ENCODE measurements at regions not wholly inside any gene's neighbourhood (a gene's known extent, or its start where the extent isn't known, plus 50 kb on each side); places are given as distances from the start of the nearest gene placed in this dataset.

GRCh38 chr10:61138708-61139591, 195.0 kb upstream of the RHOBTB1 start:
- DNase-seq = no peak

GRCh38 chr10:61136139-61136538, 192.2 kb upstream of the RHOBTB1 start:
- no peak for DNase-seq

- DNase-seq = no peak
Observed at GRCh38 chr10:61135276-61135721, 191.3 kb upstream of the RHOBTB1 start.

GRCh38 chr10:61130366-61130765, 186.4 kb upstream of the RHOBTB1 start:
- no peak for DNase-seq

DNA sequence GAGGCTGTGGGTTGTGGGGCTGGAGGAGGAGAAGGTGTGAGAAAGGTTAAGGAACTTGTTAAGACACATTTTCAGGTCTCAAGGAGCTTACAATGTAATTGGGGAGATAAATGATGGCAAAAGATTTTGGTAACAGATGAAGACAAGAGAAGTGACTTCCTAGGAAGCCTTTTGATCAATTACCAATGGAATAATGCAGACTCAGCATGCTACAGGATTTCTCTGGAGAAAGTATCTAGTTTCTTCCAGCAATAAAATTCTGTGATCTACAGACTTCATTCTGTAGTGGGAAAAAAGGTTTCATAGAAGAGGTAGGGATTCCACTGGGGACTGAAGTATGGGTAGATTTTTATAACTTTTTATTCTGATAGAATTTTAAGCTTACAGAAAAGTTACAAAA, 184.2 kb upstream of the RHOBTB1 start:
- DNase-seq = no peak

- DNase-seq = no peak
Observed at GRCh38 chr10:61125560-61126170, 181.7 kb upstream of the RHOBTB1 start.

GRCh38 chr10:61124756-61125530, 181.0 kb upstream of the RHOBTB1 start:
- DNase-seq = no peak

DNA sequence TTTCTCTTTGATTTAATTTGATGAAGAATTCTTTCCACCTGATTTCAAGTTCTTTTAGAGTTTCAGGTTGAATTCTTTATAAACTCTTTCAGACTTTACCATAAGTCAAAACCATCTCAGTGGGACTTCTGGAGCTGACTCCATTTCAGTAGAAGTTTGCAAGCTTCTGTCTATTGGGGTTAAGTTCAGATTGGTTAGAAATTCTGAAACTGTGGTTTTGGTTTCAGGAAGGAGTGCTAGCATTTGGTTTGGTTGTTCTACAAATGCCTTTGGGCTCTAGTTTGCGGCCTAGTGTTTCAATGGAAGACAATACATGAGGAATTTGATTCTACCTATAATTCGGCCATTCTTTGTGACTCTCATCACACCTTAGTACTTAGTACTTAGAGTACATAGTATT, 176.8 kb upstream of the RHOBTB1 start:
- DNase-seq = no peak

DNA sequence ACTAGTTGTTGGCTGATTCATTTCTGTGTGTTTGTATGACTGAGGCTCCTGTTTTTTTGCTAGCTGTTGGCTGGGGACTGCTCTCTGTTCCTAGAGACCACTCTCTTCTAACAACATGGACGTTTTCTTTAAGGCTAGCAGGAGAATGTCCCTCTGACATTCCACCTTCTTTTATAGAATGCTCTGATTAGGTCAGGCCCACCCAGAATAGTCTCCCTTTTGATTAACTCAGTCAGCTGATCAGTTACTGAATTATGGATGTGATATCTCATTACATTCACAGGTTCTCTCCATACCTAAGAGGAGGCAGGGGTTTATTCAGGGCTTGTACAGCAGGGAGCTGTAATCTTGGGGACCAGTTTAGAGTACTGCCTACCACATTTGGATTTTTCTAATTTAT, 175.6 kb upstream of the RHOBTB1 start:
- no peak for DNase-seq

DNA sequence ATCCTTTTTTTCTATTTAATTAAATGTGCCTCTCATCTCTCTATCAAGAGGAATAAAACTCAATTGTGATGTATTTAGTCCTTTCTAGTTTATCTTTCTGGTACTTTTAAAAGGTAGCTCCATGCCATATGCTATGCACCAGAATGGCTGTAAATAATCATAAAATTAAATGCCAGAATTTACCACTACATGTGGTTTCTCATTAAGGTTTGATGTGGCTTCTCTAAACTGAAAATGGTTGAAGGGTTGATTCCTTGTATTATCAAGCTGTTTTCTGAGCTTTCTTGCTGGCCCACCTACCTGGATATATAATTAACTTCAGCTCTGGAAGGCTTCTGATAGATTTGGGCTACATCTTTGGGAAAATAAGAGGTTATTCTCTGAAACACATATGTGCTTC, 171.9 kb upstream of the RHOBTB1 start:
- DNase-seq = no peak

GRCh38 chr10:61112771-61113170, 168.8 kb upstream of the RHOBTB1 start:
- no peak for DNase-seq

DNA sequence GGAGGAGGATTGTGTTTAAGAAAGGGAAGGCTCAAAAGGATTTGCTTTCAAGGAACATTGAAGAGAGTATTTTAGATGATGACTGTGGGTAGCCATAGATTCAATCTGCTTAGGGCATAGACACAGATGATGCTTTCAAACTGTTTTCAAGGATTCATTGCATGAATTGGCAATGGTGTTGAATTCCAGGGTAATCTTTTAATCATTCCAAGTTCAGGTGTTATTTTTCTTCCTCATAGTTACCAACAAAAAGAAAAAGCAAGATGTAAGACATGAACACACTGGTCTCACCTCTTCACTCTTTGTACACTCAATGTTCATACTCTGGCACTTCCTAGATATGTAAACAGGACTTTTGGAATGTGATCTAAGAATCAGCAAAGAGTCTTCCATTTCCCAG, 167.0 kb upstream of the RHOBTB1 start:
- DNase-seq = no peak

DNA sequence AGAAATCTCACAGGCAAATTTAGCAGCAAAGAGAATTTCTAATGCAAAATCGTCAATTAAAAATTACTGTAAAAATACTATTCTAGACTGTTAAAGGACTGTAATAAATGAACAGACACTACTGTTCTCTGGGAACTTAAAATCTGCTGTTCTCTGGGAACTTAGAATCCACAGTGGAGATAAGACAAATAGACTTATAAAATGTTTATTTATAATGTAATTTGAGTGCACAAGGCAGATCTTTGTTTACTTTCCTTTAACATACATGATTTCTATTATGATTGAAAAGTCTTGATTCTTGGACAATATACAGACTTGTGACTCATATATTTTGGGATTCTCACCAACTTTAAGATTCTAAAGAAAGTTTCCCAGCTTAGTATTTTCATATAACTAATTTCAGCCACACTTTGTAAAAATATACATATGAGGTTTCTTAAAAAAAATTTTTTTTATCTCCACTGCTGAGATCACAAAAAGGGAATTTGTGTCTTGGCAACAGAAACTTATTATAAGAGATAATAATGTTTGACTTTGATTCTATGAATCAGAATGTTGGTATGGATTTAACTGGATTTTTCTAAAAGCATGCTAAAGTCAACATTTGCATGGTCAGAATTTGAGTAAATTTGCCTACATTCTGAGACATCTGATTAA, 166.3 kb upstream of the RHOBTB1 start:
- no peak for DNase-seq

- DNase-seq = no peak
Observed at GRCh38 chr10:61108915-61109314, 164.9 kb upstream of the RHOBTB1 start.

DNA sequence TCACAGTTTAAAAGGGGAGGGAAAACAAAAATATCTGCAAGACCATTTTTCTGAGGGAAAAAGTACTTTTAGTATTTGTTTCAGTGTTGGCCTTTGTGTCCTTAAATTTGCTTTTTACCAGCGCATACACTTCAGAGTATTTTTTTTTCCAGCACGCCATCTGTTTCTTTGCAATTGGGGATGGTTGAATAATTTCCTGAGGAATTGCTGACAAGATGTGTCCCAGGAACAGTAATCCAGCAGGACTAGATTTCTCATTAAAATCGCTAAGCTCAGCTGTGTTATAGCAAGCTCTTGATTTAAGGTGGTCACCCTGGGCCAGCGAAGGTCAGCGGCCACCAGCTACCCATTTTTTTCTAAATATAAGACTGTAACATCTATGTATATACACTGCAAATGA, 156.9 kb upstream of the RHOBTB1 start:
- DNase-seq = no peak

DNA sequence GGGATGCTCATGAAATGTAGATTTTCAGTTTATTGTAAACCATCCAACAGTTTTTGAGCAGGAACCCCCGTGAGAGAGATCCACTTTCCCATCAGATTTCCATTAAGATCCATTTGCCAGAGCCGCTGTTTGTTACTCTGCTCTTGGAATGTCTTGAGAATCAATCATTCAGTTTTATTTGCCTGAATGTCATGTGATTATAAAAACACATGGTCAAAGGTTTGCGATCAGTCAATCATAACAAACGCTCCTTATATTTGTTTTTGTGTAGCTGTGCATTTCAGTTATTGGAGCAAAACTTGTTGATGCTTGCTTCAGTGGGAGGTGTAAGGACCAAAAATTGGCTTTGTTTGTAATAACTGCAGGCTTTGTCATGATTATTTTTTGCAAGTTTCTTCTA, 155.8 kb upstream of the RHOBTB1 start:
- DNase-seq = no peak

DNA sequence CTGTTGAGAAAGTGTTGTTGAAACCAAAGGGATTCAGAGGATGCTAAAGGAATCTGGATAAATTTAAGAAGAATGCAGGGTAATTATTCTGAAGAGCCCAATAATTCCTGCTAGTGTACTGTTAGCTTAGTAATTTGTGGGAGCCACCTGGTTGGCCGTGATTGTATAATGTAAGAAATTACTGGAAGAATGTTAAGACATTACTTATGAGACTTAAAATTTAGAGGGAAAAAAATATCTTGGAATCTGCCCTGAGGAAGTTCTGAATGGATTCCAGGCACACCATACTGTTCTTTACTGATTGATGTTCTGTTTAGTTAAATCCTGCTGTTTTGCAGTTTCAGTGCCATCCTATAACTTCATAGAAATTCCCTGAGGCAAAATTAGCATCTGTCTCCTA, 155.0 kb upstream of the RHOBTB1 start:
- DNase-seq = no peak

GRCh38 chr10:61097026-61097425, 153.0 kb upstream of the RHOBTB1 start:
- DNase-seq = no peak

- no peak for DNase-seq
Observed at GRCh38 chr10:61096056-61096455, 152.1 kb upstream of the RHOBTB1 start.

DNA sequence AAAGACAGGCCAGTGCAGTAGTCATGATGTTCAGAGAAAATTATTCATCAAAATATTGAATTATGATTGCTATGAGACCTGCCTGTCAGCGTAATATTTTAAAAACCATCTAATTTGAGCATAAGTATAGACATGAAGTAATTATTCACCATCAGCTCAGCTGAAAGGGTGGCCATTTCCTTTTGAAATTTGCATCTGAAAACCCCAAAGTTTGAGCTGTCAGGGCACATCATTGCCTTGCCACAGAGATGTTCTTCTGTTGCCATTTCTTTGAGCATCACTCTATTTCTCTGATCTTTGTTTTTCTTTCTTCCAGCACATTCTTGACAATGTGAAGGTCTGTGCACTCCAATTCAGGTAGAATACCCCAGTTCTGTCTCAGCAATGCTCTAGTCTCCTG, 147.5 kb upstream of the RHOBTB1 start:
- DNase-seq = no peak

- DNase-seq = no peak
Observed at GRCh38 chr10:61089251-61089650, 145.3 kb upstream of the RHOBTB1 start.

DNA sequence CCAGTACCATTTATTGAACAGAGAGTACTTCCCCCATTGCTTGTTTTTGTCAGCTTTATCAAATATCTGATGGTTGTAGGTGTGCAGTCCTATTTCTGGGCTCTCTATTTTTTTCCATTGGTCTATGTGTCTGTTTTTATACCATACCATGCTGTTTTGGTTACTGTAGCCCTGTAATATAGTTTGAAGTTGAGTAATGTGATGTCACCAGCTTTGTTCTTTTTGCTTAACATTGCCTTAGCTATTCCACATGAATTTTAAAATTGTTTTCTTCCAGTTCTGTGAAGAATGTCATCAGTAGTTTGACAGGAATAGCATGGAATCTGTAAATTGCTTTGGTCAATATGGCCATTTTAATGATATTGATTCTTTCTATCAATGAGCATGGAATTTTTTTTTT, 140.5 kb upstream of the RHOBTB1 start:
- no peak for DNase-seq

DNA sequence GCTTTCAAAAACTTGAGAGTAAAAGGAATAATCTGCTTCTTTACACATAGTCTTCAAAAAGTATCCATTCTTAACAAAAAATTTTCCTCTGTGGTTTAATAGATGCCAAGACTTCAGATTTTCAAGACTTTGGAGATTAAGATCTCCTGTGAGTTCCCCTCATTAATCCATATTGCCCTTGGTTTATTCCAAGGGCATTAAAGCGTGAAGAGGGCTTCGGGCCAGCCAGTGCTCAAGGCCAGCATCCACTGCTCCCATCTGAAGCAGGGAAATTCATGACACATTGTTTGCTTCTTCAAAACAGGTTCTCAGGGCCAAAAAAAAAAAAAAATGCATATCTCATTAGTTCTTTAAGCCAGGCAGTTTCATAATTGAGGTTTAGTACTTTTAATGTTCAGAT, 137.3 kb upstream of the RHOBTB1 start:
- no peak for DNase-seq
